ENCODE measurements at regions not wholly inside any gene's neighbourhood (a gene's known extent, or its start where the extent isn't known, plus 50 kb on each side); places are given as distances from the start of the nearest gene placed in this dataset.
A peak's percentile ranks its signal among the peaks of the same experiment; 100 is the strongest.

GRCh38 chr6:51028276-51028675 lies 209.6 kb downstream of the TFAP2B start:
- TF ChIP-seq OSR1 (CRISPR knock-in tag; IDR thresholded peaks at IDR 0.05) = no peak
- no peak for TF ChIP-seq GLIS3 (CRISPR knock-in tag; IDR thresholded peaks at IDR 0.05)
- TF ChIP-seq ZFP30 (CRISPR knock-in tag; IDR thresholded peaks at IDR 0.05) = no peak
- TF ChIP-seq CSDC2 (CRISPR knock-in tag; IDR thresholded peaks at IDR 0.05) = no peak
- 0 out of 2 replicates have a peak, but pooled peaks have one; percentile 19 for TF ChIP-seq ZFP3 (CRISPR knock-in tag; IDR thresholded peaks at IDR 0.05)
- no peak for TF ChIP-seq ZNF8 (CRISPR knock-in tag; IDR thresholded peaks at IDR 0.05)
- TF ChIP-seq POU6F1 (CRISPR knock-in tag; IDR thresholded peaks at IDR 0.05; ENCODE audit: borderline replicate concordance, low read depth) = no peak
- TF ChIP-seq, protein P1, sequence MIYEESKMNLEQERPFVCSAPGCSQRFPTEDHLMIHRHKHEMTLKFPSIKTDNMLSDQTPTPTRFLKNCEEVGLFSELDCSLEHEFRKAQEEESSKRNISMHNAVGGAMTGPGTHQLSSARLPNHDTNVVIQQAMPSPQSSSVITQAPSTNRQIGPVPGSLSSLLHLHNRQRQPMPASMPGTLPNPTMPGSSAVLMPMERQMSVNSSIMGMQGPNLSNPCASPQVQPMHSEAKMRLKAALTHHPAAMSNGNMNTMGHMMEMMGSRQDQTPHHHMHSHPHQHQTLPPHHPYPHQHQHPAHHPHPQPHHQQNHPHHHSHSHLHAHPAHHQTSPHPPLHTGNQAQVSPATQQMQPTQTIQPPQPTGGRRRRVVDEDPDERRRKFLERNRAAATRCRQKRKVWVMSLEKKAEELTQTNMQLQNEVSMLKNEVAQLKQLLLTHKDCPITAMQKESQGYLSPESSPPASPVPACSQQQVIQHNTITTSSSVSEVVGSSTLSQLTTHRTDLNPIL (CRISPR knock-in tag; IDR thresholded peaks at IDR 0.05; ENCODE audit: low read depth) = no peak

Measured in SK-N-SH treated with all-trans-retinoic acid at 6 μM for 48 hours (cell line).